ENCODE measurements at regions not wholly inside any gene's neighbourhood (a gene's known extent, or its start where the extent isn't known, plus 50 kb on each side); places are given as distances from the start of the nearest gene placed in this dataset.

- Histone ChIP-seq H3K36me3 (no peaks in the 10 kb centered on the region), H3K27ac (no peak overlapping the region), H3K4me3 (no peak overlapping the region), H3K9me3 (peaks cover 0 to 6% of the 10 kb centered on the region in 2 donors), H3K4me1 (no peaks in the 10 kb centered on the region), H3K27me3 (no peaks in the 10 kb centered on the region)
- DNase-seq (ENCODE audit: low spot score) = no peak
- no peak for TF ChIP-seq CTCF (IDR thresholded peaks at IDR 0.05)
Measured at GRCh38 chr6:105780146-105780860, 305.8 kb upstream of the PRDM1 start.

GRCh38 chr6:105779110-105779509 is 307.0 kb upstream of the PRDM1 start:
- no peaks in the 10 kb centered on the region for H3K36me3 ChIP-seq
- no peak for TF ChIP-seq CTCF (IDR thresholded peaks at IDR 0.05)
- no peaks in the 10 kb centered on the region for H3K4me1 ChIP-seq
- no peak for DNase-seq (ENCODE audit: low spot score)
- no peaks in the 10 kb centered on the region for H3K27me3 ChIP-seq
- H3K9me3 ChIP-seq = peaks cover 0 to 14% of the 10 kb centered on the region in 2 donors
- no peak overlapping the region for H3K4me3 ChIP-seq
- H3K27ac ChIP-seq = no peak overlapping the region

- Histone ChIP-seq H3K9me3 (peaks cover 0 to 14% of the 10 kb centered on the region in 2 donors), H3K4me3 (no peak overlapping the region), H3K27me3 (no peaks in the 10 kb centered on the region), H3K36me3 (no peaks in the 10 kb centered on the region), H3K4me1 (no peaks in the 10 kb centered on the region), H3K27ac (no peak overlapping the region)
- DNase-seq (ENCODE audit: low spot score) = no peak
- TF ChIP-seq CTCF (IDR thresholded peaks at IDR 0.05) = no peak
Measured at GRCh38 chr6:105775095-105775494, 311.0 kb upstream of the PRDM1 start.

- DNase-seq (ENCODE audit: low spot score) = no peak
- no peak for TF ChIP-seq CTCF (IDR thresholded peaks at IDR 0.05)
- Histone ChIP-seq H3K4me3 (no peak overlapping the region), H3K9me3 (peaks cover 0 to 14% of the 10 kb centered on the region in 2 donors), H3K27me3 (no peaks in the 10 kb centered on the region), H3K36me3 (no peaks in the 10 kb centered on the region), H3K4me1 (no peaks in the 10 kb centered on the region), H3K27ac (no peak overlapping the region)
Measured at GRCh38 chr6:105774247-105774646, 311.9 kb upstream of the PRDM1 start.

GRCh38 chr6:105771313-105771970 is 314.7 kb upstream of the PRDM1 start:
- DNase-seq (ENCODE audit: low spot score) = no peak
- H3K27ac ChIP-seq = no peak overlapping the region
- H3K27me3 ChIP-seq = no peaks in the 10 kb centered on the region
- TF ChIP-seq CTCF (IDR thresholded peaks at IDR 0.05) = no peak
- no peaks in the 10 kb centered on the region for H3K4me1 ChIP-seq
- no peak overlapping the region for H3K4me3 ChIP-seq
- no peaks in the 10 kb centered on the region for H3K36me3 ChIP-seq
- H3K9me3 ChIP-seq = peaks cover 0 to 14% of the 10 kb centered on the region in 2 donors
